HepG2 (cell line): ENCODE measurements at regions not wholly inside any gene's neighbourhood (a gene's known extent, or its start where the extent isn't known, plus 50 kb on each side); places are given as distances from the start of the nearest gene placed in this dataset.

Experiments used
- E2F5 ChIP-seq: sonication (generic); formaldehyde crosslinking; conservative IDR thresholded peaks from 2 replicates; pipeline ENCODE4 v1.4.0; 2020; ENCODE audit warnings: missing genetic modification reagents
- ELF3 ChIP-seq: IDR thresholded peaks from 2 replicates; pipeline ENCODE4 v1.6.1; 2016; ENCODE audit warnings: missing genetic modification reagents, missing compliant biosample characterization
- ESRRA ChIP-seq: sonication (generic); formaldehyde crosslinking; IDR thresholded peaks from 2 replicates; pipeline ENCODE4 v1.5.1; 2020; ENCODE audit warnings: mild to moderate bottlenecking, low read depth, missing genetic modification reagents
- GPBP1L1 ChIP-seq: sonication (generic); formaldehyde crosslinking; IDR thresholded peaks from 2 replicates; pipeline ENCODE4 v1.5.0; 2020; ENCODE audit warnings: mild to moderate bottlenecking, missing genetic modification reagents
- HIC2 ChIP-seq: sonication (generic); formaldehyde crosslinking; IDR thresholded peaks from 2 replicates; pipeline ENCODE4 v1.9.0; 2022; ENCODE audit warnings: low read depth, missing genetic modification reagents
- PRPF4 ChIP-seq: fragments of 200-400 bp; formaldehyde crosslinking; IDR thresholded peaks from 2 replicates; pipeline ENCODE4 v1.6.1; 2016; ENCODE audit warnings: low read length, low read depth; ENCODE audit not compliant: poor library complexity, severe bottlenecking
- SMYD3 ChIP-seq: sonication (generic); formaldehyde crosslinking; IDR thresholded peaks from 2 replicates; pipeline ENCODE4 v1.8.1; 2023; ENCODE audit warnings: mild to moderate bottlenecking, missing genetic modification reagents
- THAP8 ChIP-seq: sonication (generic); formaldehyde crosslinking; IDR thresholded peaks from 2 replicates; pipeline ENCODE4 v1.5.1; 2020; ENCODE audit warnings: missing genetic modification reagents, mild to moderate bottlenecking, borderline replicate concordance
- ZMAT5 ChIP-seq: sonication (generic); formaldehyde crosslinking; IDR thresholded peaks from 2 replicates; pipeline ENCODE4 v1.5.0; 2020; ENCODE audit warnings: mild to moderate bottlenecking, low read depth, missing genetic modification reagents, borderline replicate concordance
- ZNF143 ChIP-seq: sonication (generic); formaldehyde crosslinking; IDR thresholded peaks from 2 replicates; pipeline ENCODE4 v1.4.0; 2020; ENCODE audit warnings: missing genetic modification reagents
- ZNF234 ChIP-seq: sonication (generic); formaldehyde crosslinking; conservative IDR thresholded peaks from 2 replicates; pipeline ENCODE4 v1.5.1; 2020; ENCODE audit warnings: mild to moderate bottlenecking, missing genetic modification reagents
- ZNF280D ChIP-seq: sonication (generic); formaldehyde crosslinking; IDR thresholded peaks from 2 replicates; pipeline ENCODE4 v1.5.1; 2020; ENCODE audit warnings: mild to moderate bottlenecking, missing genetic modification reagents
- ZNF335 ChIP-seq: sonication (generic); formaldehyde crosslinking; IDR thresholded peaks from 2 replicates; pipeline ENCODE4 v1.4.0; 2020; ENCODE audit warnings: missing genetic modification reagents
- ZNF446 ChIP-seq: sonication (generic); formaldehyde crosslinking; IDR thresholded peaks from 2 replicates; pipeline ENCODE4 v1.5.0; 2020; ENCODE audit warnings: mild to moderate bottlenecking, missing genetic modification reagents
- ZNF451 ChIP-seq: sonication (generic); formaldehyde crosslinking; IDR thresholded peaks from 2 replicates; pipeline ENCODE4 v1.5.0; 2020; ENCODE audit warnings: mild to moderate bottlenecking, missing genetic modification reagents
- ZNF556 ChIP-seq: sonication (generic); formaldehyde crosslinking; IDR thresholded peaks from 2 replicates; pipeline ENCODE4 v1.4.0; 2020; ENCODE audit warnings: mild to moderate bottlenecking, missing genetic modification reagents, borderline replicate concordance
- ZNF597 ChIP-seq: sonication (generic); formaldehyde crosslinking; IDR thresholded peaks from 2 replicates; pipeline ENCODE4 v1.5.0; 2020; ENCODE audit warnings: missing genetic modification reagents
- ZNF713 ChIP-seq: sonication (generic); formaldehyde crosslinking; IDR thresholded peaks from 2 replicates; pipeline ENCODE4 v1.4.0; 2020; ENCODE audit warnings: mild to moderate bottlenecking, missing genetic modification reagents
- ZSCAN22 ChIP-seq: sonication (generic); formaldehyde crosslinking; IDR thresholded peaks from 2 replicates; pipeline ENCODE4 v1.4.0; 2020; ENCODE audit warnings: mild to moderate bottlenecking, missing genetic modification reagents

- peak; percentile 82; the same call in 1 of the 2 replicates for TF ChIP-seq HIC2
- no peak; the same call in 1 of the 2 replicates for TF ChIP-seq ZNF446
- no peak for TF ChIP-seq GPBP1L1
- peak; percentile 23; the same call in 1 of the 2 replicates for TF ChIP-seq ZNF556
- no peak for TF ChIP-seq PRPF4
- 0 out of 2 replicates have a peak, but pooled peaks have one; percentile 7 for TF ChIP-seq ZNF713
- TF ChIP-seq ZNF335 (CRISPR knock-in tag): peak; percentile 60; the same call in 1 of the 2 replicates
- TF ChIP-seq THAP8 (CRISPR knock-in tag): no peak
- 0 out of 2 replicates have a peak, but pooled peaks have one; percentile 52 for TF ChIP-seq ESRRA (CRISPR knock-in tag)
- no peak for TF ChIP-seq ZNF280D
- TF ChIP-seq ZMAT5 (CRISPR knock-in tag): no peak
- TF ChIP-seq E2F5 (CRISPR knock-in tag): no peak
- TF ChIP-seq ZNF597 (CRISPR knock-in tag): no peak
- peak; percentile 76 for TF ChIP-seq ELF3 (CRISPR knock-in tag)
- no peak for TF ChIP-seq ZNF234 (CRISPR knock-in tag)
- no peak for TF ChIP-seq SMYD3 (CRISPR knock-in tag)
- TF ChIP-seq ZNF451 (CRISPR knock-in tag): no peak
- 0 out of 2 replicates have a peak, but pooled peaks have one; percentile 57 for TF ChIP-seq ZNF143 (CRISPR knock-in tag)
- TF ChIP-seq ZSCAN22: no peak
Observed at GRCh38 chr2:43131051-43131889, 95.1 kb downstream of the ZFP36L2 start (continued).
